Mesendoderm (in vitro differentiated cells): ENCODE measurements at regions not wholly inside any gene's neighbourhood (a gene's known extent, or its start where the extent isn't known, plus 50 kb on each side); places are given as distances from the start of the nearest gene placed in this dataset.

Source experiments
- DNase-seq: peaks from one replicate; pipeline ENCODE4 v3.0.0; 2013
- H2AK5ac ChIP-seq: 2 replicates; pipeline ENCODE4 v1.6.1; 2013; ENCODE audit warnings: low read length, inconsistent platforms
- H2BK120ac ChIP-seq: 2 replicates; pipeline ENCODE4 v1.6.1; 2013; ENCODE audit warnings: low read depth, mild to moderate bottlenecking, low read length, moderate library complexity, mixed read lengths
- H2BK15ac ChIP-seq: replicated peaks from 2 replicates; pipeline ENCODE4 v1.6.1; 2013; ENCODE audit warnings: low read depth, mild to moderate bottlenecking, moderate library complexity
- H2BK5ac ChIP-seq: 2 replicates; pipeline ENCODE4 v1.6.1; 2013; ENCODE audit warnings: low read length, inconsistent platforms
- H3K18ac ChIP-seq: 2 replicates; pipeline ENCODE4 v1.6.1; 2013; ENCODE audit warnings: mild to moderate bottlenecking, low read length, mixed read lengths
- H3K23ac ChIP-seq: one replicate; pipeline ENCODE4 v1.6.1; 2013; ENCODE audit warnings: low read length
- H3K27ac ChIP-seq: 2 replicates; pipeline ENCODE4 v1.5.1; 2013; ENCODE audit warnings: low read depth, mild to moderate bottlenecking, inconsistent platforms, low read length, moderate library complexity
- H3K27me3 ChIP-seq: 2 replicates; pipeline ENCODE4 v1.6.1; 2013; ENCODE audit warnings: low read length, control low read depth, mild to moderate bottlenecking, inconsistent platforms; ENCODE audit not compliant: insufficient read depth, poor library complexity
- H3K36me3 ChIP-seq: 2 replicates; pipeline ENCODE4 v1.6.1; 2013; ENCODE audit warnings: low read length, inconsistent platforms; ENCODE audit not compliant: control insufficient read depth, insufficient read depth
- H3K4ac ChIP-seq: one replicate; pipeline ENCODE4 v1.6.1; 2013; ENCODE audit warnings: low read depth, mild to moderate bottlenecking, low read length, moderate library complexity
- H3K4me1 ChIP-seq: 2 replicates; pipeline ENCODE4 v1.6.1; 2013; ENCODE audit warnings: low read depth, low read length, inconsistent platforms; ENCODE audit not compliant: control insufficient read depth
- H3K4me2 ChIP-seq: 2 replicates; pipeline ENCODE4 v1.6.1; 2013; ENCODE audit warnings: low read length
- H3K4me3 ChIP-seq: 2 replicates; pipeline ENCODE4 v1.5.1; 2013; ENCODE audit warnings: mild to moderate bottlenecking, low read length
- H3K56ac ChIP-seq: one replicate; pipeline ENCODE4 v1.6.1; 2013; ENCODE audit warnings: low read length
- H3K79me1 ChIP-seq: 2 replicates; pipeline ENCODE4 v1.6.1; 2013; ENCODE audit warnings: low read length, inconsistent platforms
- H3K79me2 ChIP-seq: 2 replicates; pipeline ENCODE4 v1.6.1; 2013; ENCODE audit warnings: mild to moderate bottlenecking, low read length; ENCODE audit not compliant: control insufficient read depth, insufficient read depth
- H3K9ac ChIP-seq: 2 replicates; pipeline ENCODE4 v1.6.1; 2013; ENCODE audit warnings: low read length, inconsistent platforms
- H4K5ac ChIP-seq: one replicate; pipeline ENCODE4 v1.6.1; 2013; ENCODE audit warnings: low read length
- H4K8ac ChIP-seq: one replicate; pipeline ENCODE4 v1.6.1; 2013; ENCODE audit warnings: low read depth, mild to moderate bottlenecking, control low read depth, low read length, moderate library complexity
- WGBS: extraction: QIAGEN DNeasy Blood & Tissue Kit; methylation state at CpG from one replicate; pipeline ENCODE4 v1.1.7; 2013; ENCODE audit warnings: low lambda C conversion rate, missing lambda C conversion rate; ENCODE audit not compliant: insufficient coverage; ENCODE audit errors: extremely low coverage; 5-methylcytosine and 5-hydroxymethylcytosine counted together

- Histone ChIP-seq H3K56ac (no peak overlapping the region), H3K4me2 (no peak overlapping the region), H2BK120ac (no peak overlapping the region), H3K23ac (no peak overlapping the region), H2BK5ac (no peak overlapping the region), H3K4ac (no peak overlapping the region), H3K79me2 (no peaks in the 10 kb centered on the region), H3K4me1 (no peaks in the 10 kb centered on the region), H2BK15ac (no peak overlapping the region), H3K79me1 (no peaks in the 10 kb centered on the region), H4K8ac (no peak overlapping the region), H3K4me3 (no peak overlapping the region), H4K5ac (no peak overlapping the region), H3K36me3 (no peaks in the 10 kb centered on the region), H3K27ac (no peak overlapping the region), H3K27me3 (no peaks in the 10 kb centered on the region), H2AK5ac (no peak overlapping the region), H3K9ac (no peak overlapping the region), H3K18ac (no peak overlapping the region)
- WGBS, result no CpG with 5 or more reads among the region's 6 CpGs
- no peak for DNase-seq
These were observed 443.0 kb upstream of the RUNX1 start for GRCh38 chr21:35491920-35492678.

GRCh38 chr21:35491114-35491513 is 442.0 kb upstream of the RUNX1 start:
- Histone ChIP-seq H2BK5ac (no peak overlapping the region), H3K36me3 (no peaks in the 10 kb centered on the region), H3K4me3 (no peak overlapping the region), H2BK120ac (no peak overlapping the region), H3K9ac (no peak overlapping the region), H3K27ac (no peak overlapping the region), H3K4me2 (no peak overlapping the region), H4K8ac (no peak overlapping the region), H3K4me1 (no peaks in the 10 kb centered on the region), H4K5ac (no peak overlapping the region), H3K27me3 (no peaks in the 10 kb centered on the region), H3K23ac (no peak overlapping the region), H2BK15ac (no peak overlapping the region), H3K79me2 (no peaks in the 10 kb centered on the region), H3K56ac (no peak overlapping the region), H2AK5ac (no peak overlapping the region), H3K18ac (no peak overlapping the region), H3K4ac (no peak overlapping the region), H3K79me1 (no peaks in the 10 kb centered on the region)
- no CpG with 5 or more reads among the region's 1 CpG for WGBS
- DNase-seq, result peak; percentile 41

GRCh38 chr21:35489389-35489980 is 440.4 kb upstream of the RUNX1 start:
- H2AK5ac ChIP-seq, result no peak overlapping the region
- H3K23ac ChIP-seq, result no peak overlapping the region
- H2BK120ac ChIP-seq, result no peak overlapping the region
- no peak overlapping the region for H3K18ac ChIP-seq
- H3K36me3 ChIP-seq, result no peaks in the 10 kb centered on the region
- H4K5ac ChIP-seq, result no peak overlapping the region
- no peak overlapping the region for H3K4me2 ChIP-seq
- no peak overlapping the region for H3K56ac ChIP-seq
- no peak for DNase-seq
- H3K4ac ChIP-seq, result no peak overlapping the region
- no peak overlapping the region for H2BK15ac ChIP-seq
- WGBS, result no CpG with 5 or more reads among the region's 10 CpGs
- H4K8ac ChIP-seq, result no peak overlapping the region
- no peak overlapping the region for H3K9ac ChIP-seq
- no peak overlapping the region for H3K4me3 ChIP-seq
- H3K79me2 ChIP-seq, result no peaks in the 10 kb centered on the region
- H3K4me1 ChIP-seq, result no peaks in the 10 kb centered on the region
- no peaks in the 10 kb centered on the region for H3K27me3 ChIP-seq
- no peaks in the 10 kb centered on the region for H3K79me1 ChIP-seq
- no peak overlapping the region for H3K27ac ChIP-seq
- H2BK5ac ChIP-seq, result no peak overlapping the region

- H2BK120ac ChIP-seq, result no peak overlapping the region
- H3K27ac ChIP-seq, result no peak overlapping the region
- no peak overlapping the region for H3K56ac ChIP-seq
- H3K36me3 ChIP-seq, result no peaks in the 10 kb centered on the region
- H3K9ac ChIP-seq, result no peak overlapping the region
- no peak overlapping the region for H4K5ac ChIP-seq
- DNase-seq, result no peak
- H3K4me1 ChIP-seq, result no peaks in the 10 kb centered on the region
- H3K18ac ChIP-seq, result no peak overlapping the region
- no peak overlapping the region for H3K4ac ChIP-seq
- no peaks in the 10 kb centered on the region for H3K27me3 ChIP-seq
- H3K23ac ChIP-seq, result no peak overlapping the region
- no peak overlapping the region for H3K4me2 ChIP-seq
- no peak overlapping the region for H2BK5ac ChIP-seq
- H2AK5ac ChIP-seq, result no peak overlapping the region
- no peaks in the 10 kb centered on the region for H3K79me2 ChIP-seq
- H4K8ac ChIP-seq, result no peak overlapping the region
- H3K4me3 ChIP-seq, result no peak overlapping the region
- H2BK15ac ChIP-seq, result no peak overlapping the region
- H3K79me1 ChIP-seq, result no peaks in the 10 kb centered on the region
These were observed 439.8 kb upstream of the RUNX1 start for GRCh38 chr21:35488946-35489345.

- no peak overlapping the region for H3K4ac ChIP-seq
- WGBS, result no CpG with 5 or more reads among the region's 2 CpGs
- H3K18ac ChIP-seq, result no peak overlapping the region
- no peaks in the 10 kb centered on the region for H3K27me3 ChIP-seq
- H3K79me2 ChIP-seq, result no peaks in the 10 kb centered on the region
- no peak overlapping the region for H3K9ac ChIP-seq
- no peak overlapping the region for H2AK5ac ChIP-seq
- H3K36me3 ChIP-seq, result no peaks in the 10 kb centered on the region
- no peak overlapping the region for H3K4me2 ChIP-seq
- no peak overlapping the region for H3K56ac ChIP-seq
- H3K27ac ChIP-seq, result no peak overlapping the region
- H2BK5ac ChIP-seq, result no peak overlapping the region
- H2BK15ac ChIP-seq, result no peak overlapping the region
- H3K4me3 ChIP-seq, result no peak overlapping the region
- no peak for DNase-seq
- H4K5ac ChIP-seq, result no peak overlapping the region
- no peak overlapping the region for H3K23ac ChIP-seq
- no peaks in the 10 kb centered on the region for H3K4me1 ChIP-seq
- H3K79me1 ChIP-seq, result no peaks in the 10 kb centered on the region
- H2BK120ac ChIP-seq, result no peak overlapping the region
- H4K8ac ChIP-seq, result no peak overlapping the region
These were observed 436.3 kb upstream of the RUNX1 start for GRCh38 chr21:35485364-35485763.

- no peaks in the 10 kb centered on the region for H3K36me3 ChIP-seq
- no CpG with 5 or more reads among the region's 2 CpGs for WGBS
- H3K27me3 ChIP-seq, result no peaks in the 10 kb centered on the region
These were observed 435.7 kb upstream of the RUNX1 start for GRCh38 chr21:35484851-35485250.

More at GRCh38 chr21:35484851-35485250, 435.7 kb upstream of the RUNX1 start:
- Histone ChIP-seq H2AK5ac (no peak overlapping the region), H3K79me1 (no peaks in the 10 kb centered on the region), H3K4me2 (no peak overlapping the region), H3K56ac (no peak overlapping the region), H3K79me2 (no peaks in the 10 kb centered on the region), H2BK5ac (no peak overlapping the region), H3K18ac (no peak overlapping the region), H4K5ac (no peak overlapping the region), H3K4me1 (no peaks in the 10 kb centered on the region), H2BK15ac (no peak overlapping the region), H3K27ac (no peak overlapping the region), H2BK120ac (no peak overlapping the region), H3K4ac (no peak overlapping the region), H3K4me3 (no peak overlapping the region), H4K8ac (no peak overlapping the region), H3K23ac (no peak overlapping the region), H3K9ac (no peak overlapping the region)
- no peak for DNase-seq
